ENCODE measurements at regions not wholly inside any gene's neighbourhood (a gene's known extent, or its start where the extent isn't known, plus 50 kb on each side); places are given as distances from the start of the nearest gene placed in this dataset.

- TF ChIP-seq, protein P1, sequence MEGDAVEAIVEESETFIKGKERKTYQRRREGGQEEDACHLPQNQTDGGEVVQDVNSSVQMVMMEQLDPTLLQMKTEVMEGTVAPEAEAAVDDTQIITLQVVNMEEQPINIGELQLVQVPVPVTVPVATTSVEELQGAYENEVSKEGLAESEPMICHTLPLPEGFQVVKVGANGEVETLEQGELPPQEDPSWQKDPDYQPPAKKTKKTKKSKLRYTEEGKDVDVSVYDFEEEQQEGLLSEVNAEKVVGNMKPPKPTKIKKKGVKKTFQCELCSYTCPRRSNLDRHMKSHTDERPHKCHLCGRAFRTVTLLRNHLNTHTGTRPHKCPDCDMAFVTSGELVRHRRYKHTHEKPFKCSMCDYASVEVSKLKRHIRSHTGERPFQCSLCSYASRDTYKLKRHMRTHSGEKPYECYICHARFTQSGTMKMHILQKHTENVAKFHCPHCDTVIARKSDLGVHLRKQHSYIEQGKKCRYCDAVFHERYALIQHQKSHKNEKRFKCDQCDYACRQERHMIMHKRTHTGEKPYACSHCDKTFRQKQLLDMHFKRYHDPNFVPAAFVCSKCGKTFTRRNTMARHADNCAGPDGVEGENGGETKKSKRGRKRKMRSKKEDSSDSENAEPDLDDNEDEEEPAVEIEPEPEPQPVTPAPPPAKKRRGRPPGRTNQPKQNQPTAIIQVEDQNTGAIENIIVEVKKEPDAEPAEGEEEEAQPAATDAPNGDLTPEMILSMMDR (conservative IDR thresholded peaks at IDR 0.05; ENCODE audit: low read depth, low read length), result no peak
- no peak for TF ChIP-seq EZH2 (IDR thresholded peaks at IDR 0.05; ENCODE audit: borderline replicate concordance, low read depth, low read length, poor library complexity, severe bottlenecking)
Measured at GRCh38 chr7:68158686-68159295, 1162.2 kb downstream of the TYW1 start.

Measured in A673 (cell line).